ENCODE measurements at regions not wholly inside any gene's neighbourhood (a gene's known extent, or its start where the extent isn't known, plus 50 kb on each side); places are given as distances from the start of the nearest gene placed in this dataset.
"Not testable (repeated sequence)": the region's sequence is repeated elsewhere in the genome, so short reads cannot be mapped to it uniquely, and the experiment has no call there.

DNA sequence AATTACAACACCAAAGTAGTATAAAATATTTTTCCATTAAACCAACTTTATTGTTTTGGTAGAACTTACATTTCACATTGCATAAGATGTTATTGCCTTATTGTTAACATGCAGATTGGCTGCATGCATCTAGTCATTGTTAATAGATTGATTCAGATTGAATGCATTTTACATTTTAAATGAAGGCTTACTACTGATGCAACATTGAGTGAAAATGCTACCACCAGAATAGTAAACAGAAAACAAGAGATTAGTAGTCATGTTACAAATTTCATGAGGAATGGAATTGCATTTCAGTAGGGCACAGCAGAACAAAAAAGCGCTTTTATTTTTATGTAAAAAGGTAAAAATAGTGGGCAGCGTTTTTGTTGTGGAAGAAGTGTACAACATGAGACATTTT is 298.3 kb downstream of the ARL4A start:
- no peak for DNase-seq (ENCODE audit: low read depth in 2 of 2)

GRCh38 chr7:12987238-12987637 is 299.8 kb downstream of the ARL4A start:
- DNase-seq (ENCODE audit: low read depth in 2 of 2) = no peak

DNA sequence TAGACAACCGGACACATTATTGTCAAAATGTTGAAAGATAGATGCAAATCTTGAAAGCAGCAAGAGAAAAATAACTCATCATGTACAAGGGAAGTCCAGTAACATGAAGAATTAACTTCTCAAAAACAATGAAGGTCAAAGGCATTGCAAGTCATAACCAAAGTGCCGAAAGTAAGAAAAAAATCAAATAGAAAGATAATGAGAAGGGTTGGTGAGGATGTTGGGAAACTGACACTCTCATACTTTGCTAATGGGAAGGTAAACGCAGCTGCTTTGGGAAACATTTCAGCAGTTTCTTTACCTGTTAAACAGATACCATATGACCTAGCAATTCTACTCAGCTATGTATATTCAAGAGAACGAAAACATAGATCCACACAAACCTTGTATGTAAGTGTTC is 303.0 kb downstream of the ARL4A start:
- DNase-seq (ENCODE audit: low read depth in 2 of 2) = no peak

DNA sequence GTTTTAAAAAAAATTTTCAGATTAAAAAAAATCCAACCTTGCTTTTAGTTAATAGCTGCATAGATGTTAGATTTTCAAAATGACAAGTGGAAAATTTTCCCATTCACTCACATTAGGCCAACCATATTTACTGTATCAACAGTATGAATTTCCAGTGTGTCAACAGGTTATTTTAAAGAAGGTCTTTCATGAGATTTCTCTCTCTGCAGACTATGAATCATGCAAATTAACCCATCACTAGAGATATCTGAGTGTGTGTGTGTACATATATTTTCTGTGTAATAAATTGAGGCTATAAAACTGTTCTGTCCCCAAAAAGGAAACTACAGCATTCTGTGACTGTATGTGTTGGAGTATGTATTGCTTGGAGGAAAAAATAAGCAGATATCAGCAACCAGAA is 305.6 kb downstream of the ARL4A start:
- DNase-seq (ENCODE audit: low read depth in 2 of 2) = no peak

GRCh38 chr7:12995912-12996469 is 308.6 kb downstream of the ARL4A start:
- no peak for DNase-seq (ENCODE audit: low read depth in 2 of 2)

- no peak for DNase-seq (ENCODE audit: low read depth in 2 of 2)
These were observed 319.9 kb downstream of the ARL4A start for GRCh38 chr7:13007331-13007730.

- DNase-seq (ENCODE audit: low read depth in 2 of 2) = no peak
These were observed 322.1 kb downstream of the ARL4A start for GRCh38 chr7:13009517-13009916.

DNA sequence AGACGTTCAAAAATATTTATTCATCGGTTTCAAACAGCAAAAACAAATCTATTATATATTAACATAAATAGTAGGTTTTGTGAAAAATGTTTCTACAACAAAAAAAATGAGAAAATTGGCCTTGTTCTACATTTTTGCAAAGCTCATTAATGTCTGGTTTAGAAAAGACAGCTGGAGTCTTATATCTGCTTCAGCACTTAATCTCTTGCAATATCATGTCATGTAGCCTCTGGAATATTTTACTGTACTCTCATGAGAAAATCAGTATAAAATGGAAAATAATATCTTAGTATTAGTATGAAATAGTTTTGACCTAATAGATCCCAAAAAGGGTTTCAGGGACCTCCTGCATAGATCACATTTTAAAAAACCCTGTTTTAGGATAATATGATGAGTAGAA is 326.6 kb downstream of the ARL4A start:
- DNase-seq (ENCODE audit: low read depth in 2 of 2) = no peak

GRCh38 chr7:13016036-13016581 is 328.7 kb downstream of the ARL4A start:
- DNase-seq (ENCODE audit: low read depth in 2 of 2) = no peak

DNA sequence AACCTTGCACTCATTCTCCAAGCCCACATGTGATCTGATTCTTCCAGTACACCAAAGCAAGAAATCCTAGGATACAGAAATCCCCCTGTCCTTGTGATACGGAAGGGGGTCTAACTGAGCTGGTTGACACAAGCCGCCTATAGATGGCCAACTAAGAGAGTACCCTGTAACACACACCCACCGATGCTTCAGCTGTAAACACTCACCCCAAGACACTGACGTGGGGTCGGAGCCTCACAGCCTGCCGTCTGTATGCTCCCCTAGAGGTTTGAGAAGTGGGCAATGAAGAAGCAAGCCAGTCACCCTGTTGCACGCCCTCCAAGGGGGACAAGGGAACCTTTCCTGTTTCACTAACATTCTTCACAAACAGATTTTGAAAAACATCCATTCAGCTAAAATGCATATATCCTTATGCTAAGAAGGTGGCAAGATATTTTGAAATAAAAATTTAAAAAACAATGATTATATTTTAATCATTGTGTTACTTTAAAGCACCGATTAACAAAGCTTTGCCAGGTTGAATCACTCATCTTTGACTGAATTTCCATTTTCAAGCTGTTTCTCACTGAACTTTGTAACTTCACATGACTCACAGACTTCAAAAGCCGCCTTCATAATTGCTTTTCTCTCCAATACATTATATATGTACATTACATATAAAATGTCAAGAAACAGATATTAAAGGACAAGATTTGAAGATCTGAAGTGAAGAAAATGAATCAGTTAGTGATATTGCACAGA is 329.3 kb downstream of the ARL4A start:
- DNase-seq (ENCODE audit: low read depth in 2 of 2) = no peak

- peak in 1 of 2 experiments; percentile 6 for DNase-seq (ENCODE audit: low read depth in 2 of 2)
These were observed 330.0 kb downstream of the ARL4A start for GRCh38 chr7:13017333-13017857.

GRCh38 chr7:13017881-13018280 is 330.4 kb downstream of the ARL4A start:
- no peak for DNase-seq (ENCODE audit: low read depth in 2 of 2)

GRCh38 chr7:13021566-13022300 is 334.3 kb downstream of the ARL4A start:
- DNase-seq (ENCODE audit: low read depth in 2 of 2) = no peak

DNA sequence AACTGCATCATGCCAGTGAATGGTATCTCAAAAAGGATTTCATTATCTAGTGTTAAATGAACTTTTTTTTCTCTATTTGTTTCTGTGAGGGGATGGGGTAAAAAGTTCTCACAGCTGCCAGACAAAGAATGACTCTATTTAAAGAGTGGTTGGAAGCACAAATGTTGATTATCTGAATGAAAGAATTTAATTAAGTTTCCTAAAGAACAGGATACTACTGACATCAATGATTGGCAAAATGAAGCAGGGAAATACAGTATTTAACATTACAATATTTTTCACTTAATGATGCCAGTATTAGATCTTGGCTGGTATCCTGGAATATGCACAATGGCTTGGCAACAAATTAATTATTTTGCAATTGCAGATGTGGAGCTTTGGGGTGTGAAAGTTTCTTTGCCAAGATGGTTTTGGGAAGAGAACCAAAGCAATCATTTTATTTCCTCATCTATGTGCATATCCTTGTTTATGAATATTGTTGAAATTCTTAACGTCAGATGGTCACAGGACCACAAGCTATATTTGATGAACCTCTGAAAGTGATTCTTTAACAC is 336.8 kb downstream of the ARL4A start:
- no peak for DNase-seq (ENCODE audit: low read depth in 2 of 2)

DNA sequence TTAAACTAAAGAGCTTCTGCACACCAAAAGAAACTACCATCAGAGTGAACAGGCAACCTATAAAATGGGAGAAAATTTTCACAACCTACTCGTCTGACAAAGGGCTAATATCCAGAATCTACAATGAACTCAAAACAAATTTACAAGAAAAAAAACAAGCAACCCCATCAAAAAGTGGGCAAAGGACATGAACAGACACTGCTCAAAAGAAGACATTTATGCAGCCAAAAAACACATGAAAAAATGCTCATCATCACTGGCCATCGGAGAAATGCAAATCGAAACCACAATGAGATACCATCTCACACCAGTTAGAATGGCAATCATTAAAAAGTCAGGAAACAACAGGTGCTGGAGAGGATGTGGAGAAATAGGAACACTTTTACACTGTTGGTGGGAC is 337.6 kb downstream of the ARL4A start:
- DNase-seq (ENCODE audit: low read depth in 2 of 2) = not testable (repeated sequence)

DNA sequence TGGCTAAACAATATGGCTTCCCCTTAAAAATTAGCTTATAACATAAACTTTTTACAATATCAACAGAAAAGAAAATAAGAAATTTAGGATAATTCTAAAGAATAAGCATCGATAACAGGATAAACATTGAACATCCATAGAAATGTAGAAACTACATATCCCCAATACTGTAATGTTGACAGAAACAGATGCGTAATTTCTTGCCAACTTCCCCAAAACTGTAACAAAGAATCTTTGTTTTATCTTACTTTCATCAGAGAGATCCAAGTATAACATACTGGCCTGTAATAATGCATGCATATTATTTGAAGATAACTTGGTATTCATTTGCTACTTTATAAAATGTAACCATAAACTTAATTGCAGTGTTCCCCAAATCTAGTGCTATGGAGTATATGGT is 339.9 kb downstream of the ARL4A start:
- no peak for DNase-seq (ENCODE audit: low read depth in 2 of 2)

GRCh38 chr7:13028036-13028824 is 340.8 kb downstream of the ARL4A start:
- DNase-seq (ENCODE audit: low read depth in 2 of 2) = no peak

GRCh38 chr7:13028825-13029099 is 341.3 kb downstream of the ARL4A start:
- no peak for DNase-seq (ENCODE audit: low read depth in 2 of 2)

DNA sequence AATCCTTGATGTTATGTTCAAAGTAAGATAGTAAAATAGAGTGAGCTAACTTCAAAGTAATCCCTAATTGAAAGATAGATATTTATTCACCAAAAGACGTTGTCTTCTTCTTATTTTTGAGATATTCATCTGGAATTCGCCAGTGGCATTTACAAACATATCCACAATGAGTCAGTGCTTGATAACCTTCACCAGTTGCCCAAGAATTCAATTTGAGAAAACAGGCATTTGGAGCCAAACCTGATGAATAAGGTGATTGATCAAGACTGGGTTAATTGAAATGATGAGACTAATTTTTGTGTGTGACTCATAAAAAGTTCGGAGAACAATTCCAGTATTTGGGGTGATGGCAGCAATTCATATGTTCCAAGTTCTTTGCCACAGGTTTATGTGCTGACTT is 344.0 kb downstream of the ARL4A start:
- DNase-seq (ENCODE audit: low read depth in 2 of 2) = no peak

DNA sequence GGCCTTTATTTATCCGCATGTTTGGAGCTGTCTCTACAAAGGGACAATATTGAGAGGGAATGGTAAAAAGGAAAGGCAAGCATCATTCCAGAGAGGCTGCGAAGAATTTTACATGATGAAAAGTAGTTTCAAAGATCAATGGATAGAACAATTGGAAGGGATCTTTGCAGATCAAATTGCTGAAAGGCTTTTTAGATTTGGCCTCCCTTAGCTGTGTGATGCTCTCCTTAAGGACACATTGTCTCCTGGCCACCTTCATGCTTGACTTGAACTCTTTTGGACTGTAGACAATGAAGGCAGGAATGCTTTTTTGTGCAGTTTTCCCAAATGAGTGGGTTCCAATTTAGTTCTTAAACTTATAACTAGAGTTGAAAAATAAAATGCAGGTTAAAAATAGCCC is 344.7 kb downstream of the ARL4A start:
- DNase-seq (ENCODE audit: low read depth in 2 of 2) = no peak

- DNase-seq (ENCODE audit: low read depth in 2 of 2) = no peak
These were observed 345.1 kb downstream of the ARL4A start for GRCh38 chr7:13032576-13032975.

DNA sequence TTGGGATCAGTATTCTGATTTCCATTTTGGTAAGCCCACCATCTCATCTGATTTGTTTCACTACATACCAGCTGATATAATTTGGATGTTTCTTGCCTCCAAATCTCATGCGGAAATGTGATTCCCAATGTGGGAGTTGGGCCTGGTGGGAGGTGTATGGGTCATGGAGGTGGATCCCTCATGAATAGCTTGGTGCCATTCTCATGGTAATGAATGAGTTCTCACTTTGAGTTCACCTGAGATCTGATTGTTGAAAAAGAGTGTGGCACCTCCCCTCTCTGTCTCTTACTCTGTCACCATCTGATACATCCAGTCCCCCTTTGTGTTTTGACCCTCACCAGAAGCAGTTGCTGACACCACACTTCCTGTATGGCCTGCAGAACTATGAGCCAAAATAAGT is 347.3 kb downstream of the ARL4A start:
- DNase-seq (ENCODE audit: low read depth in 2 of 2) = no peak

Measured in fibroblast of skin of left quadriceps (primary cell).